ENCODE measurements at regions not wholly inside any gene's neighbourhood (a gene's known extent, or its start where the extent isn't known, plus 50 kb on each side); places are given as distances from the start of the nearest gene placed in this dataset.

DNA sequence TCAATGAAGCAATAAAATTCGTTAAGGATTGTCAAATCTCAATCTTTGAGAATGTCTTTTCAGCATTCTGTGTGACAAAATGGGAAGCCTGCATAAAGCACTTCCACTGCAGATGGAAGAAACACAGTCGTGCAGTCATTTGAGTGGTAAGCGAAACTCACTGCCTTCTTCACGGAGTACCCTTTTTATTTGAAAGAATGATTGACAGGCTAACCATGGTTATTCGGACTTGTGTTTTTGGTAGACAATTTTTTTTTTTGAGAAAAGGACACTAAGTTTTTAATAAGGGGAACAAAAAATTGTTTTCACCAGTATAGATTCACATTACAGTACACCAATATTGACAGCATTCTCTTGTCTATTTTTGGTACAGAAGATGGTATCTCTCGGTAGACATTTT is 86.9 kb upstream of the MSX1 start:
- no peak for DNase-seq (ENCODE audit: low read depth in 2 of 2)

DNA sequence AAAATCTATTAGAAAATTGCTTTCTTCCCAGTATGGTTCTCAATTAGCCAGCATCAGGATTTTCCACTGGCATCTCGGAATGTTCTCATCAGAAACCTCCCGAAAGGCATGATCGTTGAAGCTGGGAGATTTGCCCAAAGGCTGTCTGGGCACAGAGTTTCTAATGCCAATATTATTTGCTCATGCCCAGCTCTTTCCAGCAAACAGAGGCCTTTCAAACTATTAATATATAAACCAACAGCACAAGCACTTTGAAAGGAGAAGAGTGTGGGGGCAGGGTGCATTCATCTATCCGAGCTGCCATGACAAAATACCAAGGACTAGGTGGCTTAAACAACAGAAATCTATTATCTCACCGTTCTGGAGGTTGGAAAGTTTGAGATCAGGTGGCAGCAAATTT is 88.3 kb upstream of the MSX1 start:
- DNase-seq (ENCODE audit: low read depth in 2 of 2), result no peak

DNA sequence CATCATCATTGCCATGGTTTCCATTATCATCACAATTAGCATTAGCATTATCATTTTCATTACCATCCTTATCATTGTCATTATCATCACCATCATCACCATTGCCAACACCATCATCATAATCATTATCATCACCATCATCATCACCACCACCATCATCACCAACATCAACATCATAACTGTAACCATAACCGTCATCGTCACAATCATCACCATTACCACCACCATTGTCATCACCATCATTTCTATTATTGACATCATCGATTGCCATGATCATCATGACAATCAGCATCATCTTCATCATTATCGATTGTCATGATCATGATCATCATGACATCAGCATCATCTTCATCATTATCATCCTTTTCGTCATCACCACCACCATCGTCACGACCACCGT is 88.9 kb upstream of the MSX1 start:
- DNase-seq (ENCODE audit: low read depth in 2 of 2), result no peak

GRCh38 chr4:4766564-4766963 is 92.9 kb upstream of the MSX1 start:
- DNase-seq (ENCODE audit: low read depth in 2 of 2), result no peak

DNA sequence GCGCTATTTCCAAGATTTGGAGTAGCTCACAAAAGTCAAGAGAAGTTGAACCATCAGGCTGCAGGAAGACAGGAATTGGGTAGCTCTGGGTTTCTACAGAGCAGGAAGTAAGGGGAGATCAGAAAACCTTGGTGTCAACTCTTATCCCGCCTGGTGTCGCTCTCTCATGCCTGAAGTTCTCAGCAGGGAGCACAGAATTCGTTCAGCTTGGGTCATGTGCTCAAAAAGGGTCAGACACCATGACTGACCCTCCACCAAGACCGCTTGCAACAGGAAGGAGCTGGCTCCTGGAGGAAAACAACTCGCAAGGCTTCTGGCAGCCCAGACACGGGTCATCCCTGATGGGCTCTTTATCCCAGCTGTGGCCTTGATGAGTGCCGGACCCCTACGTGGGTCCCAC is 93.7 kb upstream of the MSX1 start:
- no peak for DNase-seq (ENCODE audit: low read depth in 2 of 2)

DNA sequence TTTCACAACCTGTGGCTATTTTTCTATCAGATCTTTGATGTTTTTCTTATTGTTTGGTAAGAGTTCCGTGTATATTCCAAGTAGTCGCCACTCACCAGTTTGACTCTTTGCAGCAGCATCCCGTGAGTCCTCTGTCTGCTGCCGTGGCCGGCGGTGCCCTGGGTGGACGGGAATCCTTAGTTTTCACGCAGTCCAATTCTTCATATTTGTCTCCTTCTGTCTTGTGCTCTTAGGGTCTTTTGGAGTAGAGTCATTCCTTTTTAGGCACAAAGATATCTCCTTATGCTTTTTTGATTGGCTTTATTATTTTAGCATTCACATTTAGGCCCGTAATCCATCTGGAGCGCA is 94.9 kb upstream of the MSX1 start:
- no peak for DNase-seq (ENCODE audit: low read depth in 2 of 2)

- DNase-seq (ENCODE audit: low read depth in 2 of 2), result no peak
Observed at GRCh38 chr4:4763822-4764557, 95.5 kb upstream of the MSX1 start.

- peak; percentile 11 to 25 for DNase-seq (ENCODE audit: low read depth in 2 of 2)
Observed at GRCh38 chr4:4762909-4763821, 96.3 kb upstream of the MSX1 start.

GRCh38 chr4:4762300-4762699 is 97.2 kb upstream of the MSX1 start:
- DNase-seq (ENCODE audit: low read depth in 2 of 2), result no peak

DNA sequence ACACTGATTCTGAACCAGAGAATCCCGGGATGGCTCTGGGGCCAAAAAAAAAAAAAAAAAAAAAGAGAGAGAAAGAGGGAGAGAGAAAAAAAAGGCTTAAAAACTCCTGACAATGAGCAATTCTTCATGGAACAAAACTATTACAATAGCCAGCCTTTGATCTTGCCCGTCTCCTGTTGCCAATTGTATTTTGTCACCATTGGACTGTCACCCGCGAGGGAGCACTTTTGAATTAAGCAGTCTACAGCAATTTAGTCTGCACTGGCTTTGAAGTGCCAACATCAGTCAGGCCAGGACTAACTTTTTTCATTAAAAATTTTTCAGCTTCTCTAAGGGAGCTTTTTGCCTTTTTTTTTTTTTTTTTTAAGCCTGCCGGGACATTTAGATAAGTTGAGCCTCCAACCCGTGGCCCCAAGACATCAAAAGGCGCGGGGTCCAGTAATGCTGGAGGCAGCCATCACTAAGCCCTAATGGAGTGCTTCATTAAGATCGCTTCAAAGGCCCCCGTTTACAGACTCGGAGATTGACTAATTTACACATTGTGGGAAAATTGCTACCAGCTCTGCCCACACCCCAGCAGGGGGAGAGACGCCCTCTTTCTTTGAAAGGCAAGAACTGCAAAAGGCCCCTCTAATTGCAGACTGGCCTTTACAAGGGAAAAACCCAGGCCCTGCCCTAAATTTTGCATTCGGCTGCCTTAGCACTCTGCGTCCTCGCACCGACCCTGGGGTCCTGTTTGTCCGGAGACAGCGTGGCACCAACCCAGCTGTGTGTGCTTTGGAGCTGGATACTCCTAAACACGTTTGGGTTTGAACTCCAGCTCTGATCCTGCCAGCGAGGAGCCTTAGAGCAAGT is 98.1 kb upstream of the MSX1 start:
- no peak for DNase-seq (ENCODE audit: low read depth in 2 of 2)

GRCh38 chr4:4759883-4760282 is 99.6 kb upstream of the MSX1 start:
- no peak for DNase-seq (ENCODE audit: low read depth in 2 of 2)

- DNase-seq (ENCODE audit: low read depth in 2 of 2), result no peak
Observed at GRCh38 chr4:4759232-4759631, 100.2 kb upstream of the MSX1 start.

- DNase-seq (ENCODE audit: low read depth in 2 of 2), result no peak
Observed at GRCh38 chr4:4758681-4759080, 100.8 kb upstream of the MSX1 start.

- DNase-seq (ENCODE audit: low read depth in 2 of 2), result no peak
Observed at GRCh38 chr4:4755306-4755705, 104.2 kb upstream of the MSX1 start.

DNA sequence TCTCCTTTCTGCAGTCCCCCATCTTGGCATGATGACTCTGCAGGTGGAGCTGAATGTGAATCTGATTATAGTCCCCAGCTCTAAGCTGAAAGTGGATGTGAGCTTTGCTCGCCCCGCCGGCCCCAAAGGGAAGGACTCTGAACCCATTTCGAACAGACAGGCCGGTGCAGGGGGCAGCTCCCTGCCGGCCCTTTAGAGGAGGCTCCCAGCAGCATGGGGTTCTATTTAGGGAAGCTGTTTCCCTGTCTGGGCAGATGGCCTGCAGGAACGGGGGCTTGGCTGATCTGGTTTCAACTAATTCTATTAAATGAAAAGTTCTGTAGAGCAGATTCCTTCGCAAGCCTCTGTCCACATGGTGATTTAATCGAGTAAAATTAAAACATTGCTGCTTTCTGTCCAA is 104.8 kb upstream of the MSX1 start:
- DNase-seq (ENCODE audit: low read depth in 2 of 2), result no peak

DNA sequence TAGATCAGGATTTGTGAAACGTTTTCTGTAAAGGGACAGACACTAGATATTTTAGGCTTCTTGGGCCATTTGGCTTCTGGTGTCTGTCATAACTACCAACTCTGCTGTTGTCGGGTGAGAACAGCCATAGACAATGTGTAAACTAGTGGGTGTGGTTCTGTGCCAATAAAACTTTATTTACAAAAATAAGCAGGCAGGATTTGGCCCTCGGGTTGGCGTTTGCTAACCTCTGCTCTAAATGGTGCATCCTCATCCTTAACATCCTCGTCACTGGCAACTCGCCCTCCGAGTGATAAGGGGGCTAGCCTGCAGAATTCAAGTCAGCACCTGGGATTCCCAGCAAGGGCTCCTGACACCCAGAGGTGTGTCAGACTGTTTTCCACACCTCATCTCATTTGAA is 105.8 kb upstream of the MSX1 start:
- DNase-seq (ENCODE audit: low read depth in 2 of 2), result no peak

DNA sequence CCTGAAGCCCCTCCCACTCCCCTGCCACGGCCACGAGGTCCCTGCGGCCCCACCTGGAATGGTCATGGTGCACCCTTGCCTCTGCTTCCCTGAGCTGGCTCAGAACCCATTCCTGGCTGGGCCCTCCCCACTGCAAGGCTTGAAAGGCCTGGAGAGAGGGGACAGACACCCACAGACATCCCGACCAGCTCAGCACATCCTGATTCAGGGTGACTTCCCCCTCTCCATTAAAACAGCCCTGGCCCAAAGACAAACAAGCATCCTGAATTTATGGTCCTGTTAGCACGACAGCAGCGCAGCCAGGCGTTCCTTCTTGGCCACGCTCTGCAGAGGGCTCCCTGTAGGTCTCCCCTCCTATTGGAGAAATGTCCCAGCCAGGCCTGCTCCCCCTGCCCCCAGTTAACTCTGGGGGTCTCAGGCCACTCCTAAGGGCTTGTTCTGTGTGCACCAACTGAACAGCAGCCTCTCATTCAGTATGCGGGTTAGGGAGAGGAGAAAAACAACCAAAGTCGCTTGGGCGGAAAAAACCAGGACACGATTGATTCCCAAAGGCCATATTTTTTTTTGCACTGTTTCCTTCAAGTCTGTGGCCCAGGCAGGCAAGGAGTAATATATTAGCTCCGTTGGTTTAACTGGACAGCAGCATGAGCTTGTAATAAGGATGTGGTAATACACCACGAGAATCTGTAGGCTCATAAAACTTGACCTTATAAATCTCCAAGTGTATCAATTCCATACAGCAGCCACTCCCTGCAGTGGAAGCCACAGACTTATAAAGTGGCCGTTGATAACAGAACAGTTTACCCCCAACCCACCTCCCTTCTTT is 106.7 kb upstream of the MSX1 start:
- DNase-seq (ENCODE audit: low read depth in 2 of 2), result no peak

DNA sequence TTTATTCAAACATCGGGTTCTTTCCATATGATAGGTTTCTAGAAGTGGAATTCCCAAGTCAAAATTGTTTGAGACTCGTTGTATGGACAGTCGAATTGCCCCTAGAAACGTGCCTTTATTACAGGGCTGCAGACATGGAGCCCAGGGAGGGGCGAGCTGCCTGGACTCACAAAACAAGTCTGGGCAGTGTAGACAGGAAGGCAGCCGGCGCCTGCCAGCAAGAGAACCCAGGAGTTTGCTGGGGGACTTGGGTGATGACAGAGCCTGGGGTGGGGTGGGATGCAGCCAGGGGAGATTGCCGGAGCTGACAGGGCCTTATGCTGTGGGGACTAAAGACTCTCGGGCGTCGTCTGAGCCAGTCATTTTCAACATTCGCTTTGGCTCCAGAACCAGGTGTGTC is 107.4 kb upstream of the MSX1 start:
- DNase-seq (ENCODE audit: low read depth in 2 of 2), result no peak

DNA sequence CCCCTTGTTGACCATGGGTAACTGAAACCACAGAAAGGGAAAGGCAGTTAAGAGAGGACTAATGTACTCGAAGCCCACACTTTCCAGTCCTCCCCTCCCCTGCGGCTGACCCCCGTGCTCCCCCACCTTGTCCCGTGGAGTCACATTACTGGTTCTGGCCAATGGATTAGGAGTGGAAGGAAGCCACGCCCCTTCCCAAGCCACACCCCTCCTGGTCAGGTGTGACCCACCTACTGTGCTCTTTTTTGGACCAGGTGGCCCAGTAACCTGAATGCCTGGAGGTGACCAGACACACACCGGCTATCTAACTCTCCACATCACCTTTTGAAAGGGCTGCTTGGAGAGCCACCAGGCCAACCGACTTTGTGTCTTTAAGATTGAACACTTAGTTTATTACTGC is 109.3 kb upstream of the MSX1 start:
- no peak for DNase-seq (ENCODE audit: low read depth in 2 of 2)

DNA sequence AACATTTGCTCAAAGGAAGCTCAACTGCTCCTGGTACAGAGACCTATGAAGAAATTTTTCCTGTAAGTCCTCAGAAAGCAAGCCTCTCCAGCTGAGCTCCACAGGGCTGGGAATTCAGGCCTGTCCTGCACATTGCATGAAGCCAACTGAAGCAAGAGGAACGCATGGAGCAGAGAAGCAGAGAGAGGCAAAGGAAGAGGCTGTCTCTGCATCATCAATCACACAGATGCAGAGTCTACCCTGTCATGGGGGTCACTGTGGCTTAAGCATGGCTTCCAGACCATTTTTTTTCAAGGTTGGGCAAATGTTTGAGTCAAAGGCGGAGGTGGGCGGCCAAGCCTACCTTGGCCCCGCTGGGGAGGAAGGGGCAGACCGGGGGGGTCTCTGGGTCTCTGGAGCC is 110.3 kb upstream of the MSX1 start:
- DNase-seq (ENCODE audit: low read depth in 2 of 2), result no peak

DNA sequence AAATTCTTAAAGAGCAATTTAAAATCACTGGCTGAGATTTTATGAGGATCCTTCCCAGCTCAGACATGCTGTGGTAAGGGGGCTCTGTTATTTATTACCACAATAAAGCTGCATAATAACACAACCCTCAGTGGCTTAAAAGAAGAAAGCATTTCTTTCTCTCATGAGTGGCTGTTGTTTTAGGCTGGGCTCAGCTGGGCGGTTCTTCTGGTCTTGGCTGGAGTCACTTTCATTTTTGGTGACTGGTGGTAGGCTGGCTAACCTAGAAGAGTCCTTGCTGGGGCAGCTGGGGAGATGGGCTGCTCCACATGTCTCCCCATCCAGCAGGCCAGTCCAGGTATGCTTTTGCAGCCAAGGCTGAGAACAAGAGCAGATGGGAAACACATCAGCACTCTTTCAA is 113.0 kb upstream of the MSX1 start:
- DNase-seq (ENCODE audit: low read depth in 2 of 2), result no peak

DNA sequence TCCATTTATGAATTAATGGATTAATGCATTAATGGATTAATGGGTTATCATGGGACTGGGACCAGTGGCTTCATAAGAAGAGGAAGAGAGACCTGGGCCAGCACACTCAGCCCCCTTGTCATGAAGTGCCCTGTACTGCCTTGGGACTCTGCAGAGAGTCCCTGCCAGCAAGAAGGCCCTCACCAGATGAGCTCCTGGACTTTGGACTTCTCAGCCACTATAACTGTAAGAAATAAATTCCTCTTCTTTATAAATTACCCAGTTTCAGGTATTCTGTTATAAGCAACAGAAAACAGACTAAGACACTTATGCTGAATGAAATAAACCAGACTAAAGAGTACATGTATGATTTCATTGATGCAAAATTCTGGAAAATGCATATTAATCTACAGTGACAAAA is 119.4 kb upstream of the MSX1 start:
- no peak for DNase-seq (ENCODE audit: low read depth in 2 of 2)

Measured in stimulated activated CD4-positive, alpha-beta T cell treated with anti-CD3 and anti-CD28 coated beads, Interleukin-15, amount 100 ng/mL, for 48 hours (primary cell).